K562 (cell line): ENCODE measurements at regions not wholly inside any gene's neighbourhood (a gene's known extent, or its start where the extent isn't known, plus 50 kb on each side); places are given as distances from the start of the nearest gene placed in this dataset.

Experiments
- ATAC-seq: fragments of 200-7000 bp; cut with Tn5 transposase; 3 replicates; pipeline ENCODE4 v1.9.1; 2020; ENCODE audit warnings: moderate library complexity
- BruUV-seq: library from RNA; stranded (reverse); fragments of 400-500 nt; replicated peaks from 2 replicates; lab custom pipeline; 2021; lab: Mats Ljungman, UMichigan
- CTCF ChIA-PET: fragments of 300-600 bp; formaldehyde crosslinking; extraction: SDS; loops from one replicate; lab custom pipeline; 2021; ENCODE audit warnings: low intra/inter-chr PET ratio; lab: Yijun Ruan, JAX
- POLR2A ChIA-PET: fragments of 300-600, 350-650 bp; sonication (Branson Sonifier 250); formaldehyde crosslinking; extraction: SDS; loops from one replicate; lab custom pipeline; 2021; ENCODE audit warnings: antibody characterized with exemption, inconsistent platforms; lab: Yijun Ruan, JAX
- DNase-seq, 4 experiments: peaks; one replicate each; pipeline versions ENCODE4 v3.0.0 to v3.0.0-alpha.2; 2011 to 2018; ENCODE audit warnings: low spot score in 3 of 4, mixed read lengths in 3 of 4; ENCODE audit errors: extremely low read depth in 1 of 4
- FAIRE-seq: peaks from 2 replicates; lab custom pipeline; 2011; peaks lifted over from hg19 to GRCh38; lab: Jason Lieb, UNC
- H2AFZ ChIP-seq: 2 replicates; pipeline ENCODE4 v1.6.0; 2011; ENCODE audit warnings: low read depth, low read length, control low read depth, inconsistent platforms
- H3K27ac ChIP-seq: fragments of 200-600 bp; 3 replicates; pipeline ENCODE4 v1.8.0; 2011; ENCODE audit warnings: low read depth, mild to moderate bottlenecking, control low read depth, inconsistent platforms, low read length, moderate library complexity, mixed read lengths; ENCODE audit errors: extremely low read depth
- H3K27me3 ChIP-seq, 2 experiments: fragments of 300-600 bp in 1 of 2; 2 replicates in 1 of 2; 3 replicates in 1 of 2; pipeline versions ENCODE4 v1.6.0 to v1.8.0; 2011; ENCODE audit warnings: inconsistent platforms in 2 of 2, low read length in 2 of 2, mild to moderate bottlenecking in 1 of 2, mixed read lengths in 1 of 2, moderate library complexity in 1 of 2; ENCODE audit not compliant: control insufficient read depth in 2 of 2, insufficient read depth in 2 of 2
- H3K36me3 ChIP-seq: fragments of 300-600 bp; 3 replicates; pipeline ENCODE4 v1.8.0; 2011; ENCODE audit warnings: mild to moderate bottlenecking, low read length, inconsistent platforms; ENCODE audit not compliant: control insufficient read depth, insufficient read depth
- H3K4me1 ChIP-seq, 2 experiments: fragments of 200-600 bp in 1 of 2; replicated peaks in 1 of 2; 2 replicates in 1 of 2; 3 replicates in 1 of 2; pipeline versions ENCODE4 v1.5.1 to v1.8.0; 2011; ENCODE audit warnings: inconsistent platforms in 2 of 2, low read length in 2 of 2, mild to moderate bottlenecking in 1 of 2, mixed read lengths in 1 of 2, moderate library complexity in 1 of 2; ENCODE audit not compliant: control insufficient read depth in 2 of 2, insufficient read depth in 2 of 2
- H3K4me2 ChIP-seq: 2 replicates; pipeline ENCODE4 v1.6.1; 2011; ENCODE audit warnings: low read length, control low read depth, inconsistent platforms, mixed read lengths; ENCODE audit not compliant: insufficient read depth
- H3K4me3 ChIP-seq: fragments of 200-600 bp; sonication (generic), shearing (Covaris generic); 2 replicates; pipeline ENCODE4 v1.5.1; 2016; ENCODE audit warnings: control low read depth, inconsistent platforms
- H3K79me2 ChIP-seq: fragments of 200-600 bp; 3 replicates; pipeline ENCODE4 v1.8.0; 2011; ENCODE audit warnings: low read length, inconsistent platforms; ENCODE audit not compliant: control insufficient read depth, insufficient read depth
- H3K9ac ChIP-seq, 2 experiments: 2 replicates each; pipeline versions ENCODE4 v1.6.0 to v1.6.1; 2011; ENCODE audit warnings: low read depth in 2 of 2, low read length in 2 of 2, control low read depth in 1 of 2, inconsistent platforms in 1 of 2, mild to moderate bottlenecking in 1 of 2, mixed read lengths in 1 of 2; ENCODE audit not compliant: insufficient read depth in 1 of 2
- H3K9me1 ChIP-seq: one replicate; pipeline ENCODE4 v1.6.0; 2011; ENCODE audit warnings: inconsistent platforms, mild to moderate bottlenecking, low read length, moderate library complexity; ENCODE audit not compliant: control insufficient read depth, insufficient read depth
- H3K9me3 ChIP-seq: replicated peaks from 2 replicates; pipeline ENCODE4 v1.5.1; 2011; ENCODE audit warnings: low read depth, low read length, inconsistent platforms; ENCODE audit not compliant: control insufficient read depth, insufficient read depth
- H4K20me1 ChIP-seq: replicated peaks from 2 replicates; pipeline ENCODE4 v1.6.1; 2011; ENCODE audit warnings: low read length, inconsistent platforms, mixed read lengths; ENCODE audit not compliant: control insufficient read depth, insufficient read depth
- RREB1 ChIP-seq: fragments of 250-450 bp; sonication (Bioruptor Pico); IDR thresholded peaks from 2 replicates; pipeline ENCODE4 v1.4.0; 2020
- TFAM ChIP-seq: fragments of 250-450 bp; sonication (Bioruptor Pico); conservative IDR thresholded peaks from 2 replicates; pipeline ENCODE4 v1.5.0; 2021; ENCODE audit warnings: mild to moderate bottlenecking, moderate library complexity
- WGBS: fragments of 100-300 bp; shearing (Covaris generic); methylation state at CpG from one replicate; pipeline ENCODE4 v1.1.6; 2016; ENCODE audit warnings: low coverage, mixed read lengths; ENCODE audit not compliant: insufficient coverage; ENCODE audit errors: missing lambda C conversion rate; 5-methylcytosine and 5-hydroxymethylcytosine counted together
- in situ Hi-C: fragments of 300-500 bp; cut with MboI; formaldehyde crosslinking; loops from 4 replicates; pipeline ENCODE4 v1.15.0; 2018; ENCODE audit warnings: inconsistent platforms, mixed read lengths
- intact Hi-C: fragments of 100-400 bp; cut with micrococcal nuclease; formaldehyde crosslinking; loops from 2 replicates; pipeline ENCODE4 v1.14.2; 2022

GRCh38 chr17:52388941-52389340 lies 230.4 kb upstream of the CA10 start:
- H3K4me1 ChIP-seq, result no peaks in the 10 kb centered on the region
- in situ Hi-C loops (no loop called here), intact Hi-C loops (no loop called here)
- no peak overlapping the region for H3K27ac ChIP-seq
- ATAC-seq (no peak), DNase-seq (no peak), FAIRE-seq (no peak)
- H3K4me2 ChIP-seq, result no peak overlapping the region
- H3K36me3 ChIP-seq, result no peaks in the 10 kb centered on the region
- ChIA-PET CTCF (no interaction called here), POLR2A (no interaction called here)
- no peaks in the 10 kb centered on the region for H4K20me1 ChIP-seq
- H3K79me2 ChIP-seq, result no peaks in the 10 kb centered on the region
- H3K4me3 ChIP-seq, result no peak overlapping the region
- H3K9me1 ChIP-seq, result no peaks in the 10 kb centered on the region
- TF ChIP-seq TFAM (CRISPR knock-in tag), result no peak
- BruUV-seq, result no TSS peak
- H3K27me3 ChIP-seq, result no peaks in the 10 kb centered on the region
- H3K9ac ChIP-seq, result no peak overlapping the region
- WGBS, result 0% methylated on average over 1 of the region's 1 CpG
- H2AFZ ChIP-seq, result no peak overlapping the region
- H3K9me3 ChIP-seq, result no peaks in the 10 kb centered on the region

GRCh38 chr17:52384695-52385094 lies 226.2 kb upstream of the CA10 start:
- no peaks in the 10 kb centered on the region for H4K20me1 ChIP-seq
- no peaks in the 10 kb centered on the region for H3K9me1 ChIP-seq
- no peak overlapping the region for H3K9ac ChIP-seq
- WGBS, result 0% methylated on average over 5 of the region's 5 CpGs
- CTCF ChIA-PET, result no interaction called here
- BruUV-seq, result no TSS peak
- no peaks in the 10 kb centered on the region for H3K79me2 ChIP-seq
- H3K4me2 ChIP-seq, result no peak overlapping the region
- H3K27me3 ChIP-seq, result no peaks in the 10 kb centered on the region
- POLR2A ChIA-PET, result no interaction called here
- DNase-seq (no peak), FAIRE-seq (no peak), ATAC-seq (no peak)
- intact Hi-C loops (no loop called here), in situ Hi-C loops (no loop called here)
- no peaks in the 10 kb centered on the region for H3K36me3 ChIP-seq
- no peaks in the 10 kb centered on the region for H3K4me1 ChIP-seq
- no peak overlapping the region for H3K27ac ChIP-seq
- H2AFZ ChIP-seq, result no peak overlapping the region
- H3K4me3 ChIP-seq, result no peak overlapping the region
- TF ChIP-seq RREB1 (CRISPR knock-in tag), result no peak
- H3K9me3 ChIP-seq, result no peaks in the 10 kb centered on the region
